Testis (tissue), 2 donors: ENCODE measurements at regions not wholly inside any gene's neighbourhood (a gene's known extent, or its start where the extent isn't known, plus 50 kb on each side); places are given as distances from the start of the nearest gene placed in this dataset.

Experiments used
- DNase-seq: peaks from one replicate; pipeline ENCODE4 v3.0.0-alpha.2; 2019
- H3K27ac ChIP-seq, 2 donors: fragments of 200-600 bp; sonication (generic); one replicate each; pipeline ENCODE4 v1.5.1; 2019
- H3K27me3 ChIP-seq: fragments of 200-600 bp; sonication (generic); one replicate; pipeline ENCODE4 v1.5.1; 2019
- H3K36me3 ChIP-seq: fragments of 200-600 bp; sonication (generic); one replicate; pipeline ENCODE4 v1.5.1; 2017; ENCODE audit warnings: low read depth; ENCODE audit errors: missing control alignments
- H3K4me1 ChIP-seq: fragments of 200-600 bp; sonication (generic); one replicate; pipeline ENCODE4 v1.5.1; 2019
- H3K4me3 ChIP-seq, 2 donors: fragments of 200-600 bp; sonication (generic); one replicate each; pipeline ENCODE4 v1.5.1; 2017 to 2019
- H3K9me3 ChIP-seq: fragments of 200-600 bp; sonication (generic); one replicate; pipeline ENCODE4 v1.5.1; 2017
- POLR2A ChIP-seq: fragments of 450-650 bp; IDR thresholded peaks from one replicate; pipeline ENCODE4 v1.6.1; 2017; ENCODE audit warnings: antibody characterized with exemption, mild to moderate bottlenecking, moderate library complexity
- WGBS, 2 donors: methylation state at CpG; one replicate each; pipeline ENCODE4 v1.1.5; 2018; 5-methylcytosine and 5-hydroxymethylcytosine counted together
- intact Hi-C: fragments of 100-400 bp; cut with DNase I; formaldehyde crosslinking; loops from one replicate; pipeline ENCODE4 v1.15.1; 2023; ENCODE audit warnings: low total_unique reads
- TF ChIP-seq, protein P1 (sequence below), 3 experiments: fragments of 450-650 bp in 2 of 3; fragments of 200-600 bp in 1 of 3; sonication (generic) in 1 of 3; IDR thresholded peaks; one replicate each; pipeline ENCODE4 v1.5.1; 2016 to 2019; ENCODE audit warnings: antibody characterized with exemption in 3 of 3, mild to moderate bottlenecking in 2 of 3, moderate library complexity in 1 of 3

DNA sequence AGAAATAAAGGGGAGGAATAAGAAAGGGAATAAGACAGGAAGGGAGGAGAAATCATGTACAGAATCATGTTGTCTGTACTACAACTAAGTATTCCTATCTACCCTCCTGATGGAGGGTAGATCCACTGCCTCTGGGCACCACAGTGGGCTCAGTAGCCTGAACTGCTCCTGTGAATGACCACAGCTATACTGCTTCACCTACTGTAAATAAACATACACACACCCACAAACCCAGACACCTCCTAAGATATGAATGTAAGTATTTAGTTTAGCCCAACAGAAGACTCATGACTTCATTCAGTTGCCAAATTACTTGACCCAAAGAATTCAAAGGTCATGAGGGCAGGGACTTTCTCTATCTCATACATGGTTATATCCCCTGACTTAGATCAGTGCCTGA, 177.3 kb upstream of the C11orf58 start:
- H3K9me3 ChIP-seq: no peaks in the 10 kb centered on the region
- no peaks in the 10 kb centered on the region for H3K4me1 ChIP-seq
- no peak for TF ChIP-seq POLR2A
- TF ChIP-seq, protein P1, sequence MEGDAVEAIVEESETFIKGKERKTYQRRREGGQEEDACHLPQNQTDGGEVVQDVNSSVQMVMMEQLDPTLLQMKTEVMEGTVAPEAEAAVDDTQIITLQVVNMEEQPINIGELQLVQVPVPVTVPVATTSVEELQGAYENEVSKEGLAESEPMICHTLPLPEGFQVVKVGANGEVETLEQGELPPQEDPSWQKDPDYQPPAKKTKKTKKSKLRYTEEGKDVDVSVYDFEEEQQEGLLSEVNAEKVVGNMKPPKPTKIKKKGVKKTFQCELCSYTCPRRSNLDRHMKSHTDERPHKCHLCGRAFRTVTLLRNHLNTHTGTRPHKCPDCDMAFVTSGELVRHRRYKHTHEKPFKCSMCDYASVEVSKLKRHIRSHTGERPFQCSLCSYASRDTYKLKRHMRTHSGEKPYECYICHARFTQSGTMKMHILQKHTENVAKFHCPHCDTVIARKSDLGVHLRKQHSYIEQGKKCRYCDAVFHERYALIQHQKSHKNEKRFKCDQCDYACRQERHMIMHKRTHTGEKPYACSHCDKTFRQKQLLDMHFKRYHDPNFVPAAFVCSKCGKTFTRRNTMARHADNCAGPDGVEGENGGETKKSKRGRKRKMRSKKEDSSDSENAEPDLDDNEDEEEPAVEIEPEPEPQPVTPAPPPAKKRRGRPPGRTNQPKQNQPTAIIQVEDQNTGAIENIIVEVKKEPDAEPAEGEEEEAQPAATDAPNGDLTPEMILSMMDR (IDR thresholded peaks at IDR 0.05): no peak
- no peak for DNase-seq
- no peaks in the 10 kb centered on the region for H3K36me3 ChIP-seq
- H3K4me3 ChIP-seq: no peak overlapping the region
- no peaks in the 10 kb centered on the region for H3K27me3 ChIP-seq
- H3K27ac ChIP-seq: no peak overlapping the region
- intact Hi-C loops: no loop called here

DNA sequence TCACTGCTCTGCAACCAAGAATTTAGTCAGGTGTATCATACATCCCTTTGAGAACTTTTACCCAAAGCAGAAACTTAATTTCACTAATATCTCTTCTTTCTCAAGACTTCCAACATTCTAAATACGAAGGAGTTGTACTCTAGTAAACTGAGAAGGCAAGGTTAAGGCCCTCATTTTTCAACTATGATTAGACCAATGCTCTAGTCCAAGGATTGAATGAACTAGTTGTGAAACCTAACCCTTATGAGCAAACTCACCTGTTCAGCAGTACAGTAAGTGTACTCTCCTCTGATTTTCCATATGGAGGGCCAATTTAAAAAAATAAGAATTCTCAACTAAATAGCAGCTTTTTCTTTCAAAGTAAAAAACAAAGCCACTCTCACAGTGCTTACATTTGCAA, 180.0 kb upstream of the C11orf58 start:
- intact Hi-C loops: no loop called here
- no peaks in the 10 kb centered on the region for H3K4me1 ChIP-seq
- H3K27ac ChIP-seq: no peak overlapping the region
- no peak for TF ChIP-seq POLR2A
- TF ChIP-seq, protein P1 (IDR thresholded peaks at IDR 0.05): no peak
- no peaks in the 10 kb centered on the region for H3K36me3 ChIP-seq
- no peak overlapping the region for H3K4me3 ChIP-seq
- DNase-seq: no peak
- 78 to 89% methylated on average over 1 of the region's 1 CpG for WGBS, 2 donors
- no peaks in the 10 kb centered on the region for H3K9me3 ChIP-seq
- H3K27me3 ChIP-seq: no peaks in the 10 kb centered on the region

DNA sequence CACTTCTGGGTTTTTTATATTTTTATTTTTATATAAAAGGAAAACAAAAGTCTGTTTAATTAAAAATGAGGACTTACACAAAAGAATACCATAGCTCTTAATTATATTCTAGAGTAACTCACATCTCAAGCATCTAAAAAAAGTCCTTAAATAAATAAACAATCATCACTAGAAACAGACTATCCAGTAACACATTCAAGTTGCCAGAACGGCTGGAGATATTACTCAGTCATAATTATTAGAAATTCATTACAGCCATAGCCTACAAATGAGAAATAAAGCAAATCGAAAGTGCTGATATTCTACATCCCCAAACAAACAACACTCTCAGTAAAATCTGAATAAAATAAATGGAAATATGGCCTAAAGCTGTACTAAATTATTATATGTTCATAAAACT, 182.5 kb upstream of the C11orf58 start:
- Histone ChIP-seq H3K27me3 (no peaks in the 10 kb centered on the region), H3K4me3 (no peak overlapping the region), H3K27ac (no peak overlapping the region), H3K4me1 (no peaks in the 10 kb centered on the region), H3K36me3 (no peaks in the 10 kb centered on the region), H3K9me3 (no peaks in the 10 kb centered on the region)
- 59 to 64% methylated on average over 2 of the region's 2 CpGs for WGBS, 2 donors
- no peak for TF ChIP-seq POLR2A
- TF ChIP-seq, protein P1 (IDR thresholded peaks at IDR 0.05): no peak
- no peak for DNase-seq
- intact Hi-C loops: no loop called here

DNA sequence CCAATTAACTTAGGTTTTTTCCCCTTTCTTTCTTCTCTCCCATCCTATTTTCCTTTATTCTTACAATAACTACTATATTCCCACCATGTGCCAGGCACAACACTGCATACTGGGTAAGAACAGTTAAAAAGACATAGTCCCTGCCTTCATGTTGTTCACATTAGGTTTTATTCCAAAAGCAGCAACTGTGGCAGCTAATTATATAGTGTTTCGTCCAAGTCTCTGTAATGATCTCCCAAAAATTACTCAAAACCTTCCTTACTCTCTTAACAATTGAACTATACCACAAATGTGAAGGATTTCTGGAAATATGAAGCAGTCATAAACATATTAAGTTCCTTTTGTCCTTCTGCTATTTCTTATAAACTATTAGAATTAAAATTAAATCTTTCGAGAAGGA, 184.1 kb upstream of the C11orf58 start:
- no peak overlapping the region for H3K4me3 ChIP-seq
- 66 to 69% methylated on average over 2 of the region's 2 CpGs for WGBS, 2 donors
- H3K27ac ChIP-seq: no peak overlapping the region
- no peak for TF ChIP-seq POLR2A
- TF ChIP-seq, protein P1 (IDR thresholded peaks at IDR 0.05): no peak
- no peaks in the 10 kb centered on the region for H3K27me3 ChIP-seq
- H3K9me3 ChIP-seq: no peaks in the 10 kb centered on the region
- H3K36me3 ChIP-seq: no peaks in the 10 kb centered on the region
- no peaks in the 10 kb centered on the region for H3K4me1 ChIP-seq
- no peak for DNase-seq
- intact Hi-C loops: no loop called here

DNA sequence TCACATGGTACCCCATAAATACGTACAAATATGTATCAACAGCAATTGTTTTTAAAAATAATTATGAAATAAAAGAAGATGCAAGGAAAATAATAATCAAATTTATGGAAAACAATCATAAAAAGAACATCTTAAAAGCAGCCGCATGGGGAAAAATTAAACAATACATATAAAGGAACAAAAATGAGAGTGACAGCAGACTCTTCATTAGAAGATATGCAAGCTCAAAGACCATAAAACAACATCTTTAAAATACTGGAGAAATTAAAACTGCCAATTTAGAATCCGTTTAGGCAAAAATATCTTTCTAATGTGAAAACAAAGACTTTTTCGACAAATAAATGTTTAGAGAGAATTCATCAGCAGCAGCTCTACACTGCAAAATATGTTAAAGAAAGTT, 190.6 kb upstream of the C11orf58 start:
- no peaks in the 10 kb centered on the region for H3K4me1 ChIP-seq
- H3K4me3 ChIP-seq: no peak overlapping the region
- intact Hi-C loops: no loop called here
- no peaks in the 10 kb centered on the region for H3K27me3 ChIP-seq
- no peaks in the 10 kb centered on the region for H3K9me3 ChIP-seq
- no peak overlapping the region for H3K27ac ChIP-seq
- 93 to 94% methylated on average over 4 of the region's 4 CpGs for WGBS, 2 donors
- no peak for DNase-seq
- TF ChIP-seq, protein P1 (IDR thresholded peaks at IDR 0.05): no peak
- TF ChIP-seq POLR2A: no peak
- no peaks in the 10 kb centered on the region for H3K36me3 ChIP-seq
